GM19238 (cell line): ENCODE measurements at regions not wholly inside any gene's neighbourhood (a gene's known extent, or its start where the extent isn't known, plus 50 kb on each side); places are given as distances from the start of the nearest gene placed in this dataset.
A peak's percentile ranks its signal among the peaks of the same experiment; 100 is the strongest.

Experiments
- DNase-seq: peaks from one replicate; pipeline ENCODE4 v3.0.0; 2011; ENCODE audit warnings: low spot score; ENCODE audit not compliant: insufficient read length

DNA sequence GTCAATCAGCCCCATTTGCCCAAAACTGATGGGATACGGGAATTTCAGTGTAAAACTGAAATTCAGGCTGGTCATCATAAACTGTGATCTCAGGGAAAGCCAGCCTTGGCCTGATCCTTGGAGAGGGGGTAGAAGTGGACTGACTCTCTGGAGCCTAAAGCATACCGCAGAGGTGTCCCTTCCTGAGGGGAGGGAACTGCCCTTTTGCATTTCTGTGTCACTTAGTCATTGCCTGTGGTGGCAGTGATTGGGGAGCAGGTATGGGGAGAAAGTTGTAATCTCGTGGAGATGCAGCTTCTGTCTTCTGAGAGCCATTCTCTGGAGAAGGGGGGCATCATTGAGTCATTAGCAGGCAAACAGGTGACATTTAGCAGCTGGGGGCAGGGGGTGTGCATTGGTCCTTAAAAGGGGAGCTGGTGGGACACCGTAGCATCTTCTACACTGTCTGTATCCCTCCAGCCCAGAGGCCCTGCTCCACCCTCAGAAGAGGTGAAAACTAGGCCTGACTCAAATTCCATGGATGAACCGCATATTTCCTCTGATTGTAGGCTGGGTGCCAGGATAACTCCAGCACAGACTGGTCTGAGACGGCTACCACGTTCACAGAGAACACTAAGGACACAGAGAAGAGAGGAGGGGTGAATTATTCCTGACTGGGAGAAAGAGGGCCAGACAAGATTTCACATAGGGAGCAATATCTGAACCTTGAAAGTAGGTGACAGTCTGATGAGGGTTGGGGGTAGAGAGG is 143.3 kb downstream of the SEC61B start:
- no peak for DNase-seq

DNA sequence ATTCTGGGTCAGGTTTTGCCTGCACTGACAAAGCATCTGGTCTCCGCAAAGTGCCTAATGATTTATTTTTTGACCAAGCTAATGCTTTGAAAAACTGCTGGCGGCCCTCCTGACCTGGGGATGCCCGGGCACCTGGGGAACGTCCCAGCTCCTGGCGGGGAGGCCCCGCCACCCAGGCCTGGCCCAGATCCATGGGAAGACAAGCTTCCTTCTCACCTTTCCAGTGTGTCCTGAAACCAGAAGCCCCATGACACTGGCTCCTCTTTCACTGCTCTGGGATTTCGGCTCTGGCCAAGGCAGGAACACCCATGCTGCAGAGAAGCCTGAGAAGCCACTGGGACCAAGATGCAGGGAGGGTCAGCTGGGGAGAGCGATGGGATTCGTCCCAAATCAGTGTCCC is 144.1 kb downstream of the SEC61B start:
- DNase-seq = no peak

DNA sequence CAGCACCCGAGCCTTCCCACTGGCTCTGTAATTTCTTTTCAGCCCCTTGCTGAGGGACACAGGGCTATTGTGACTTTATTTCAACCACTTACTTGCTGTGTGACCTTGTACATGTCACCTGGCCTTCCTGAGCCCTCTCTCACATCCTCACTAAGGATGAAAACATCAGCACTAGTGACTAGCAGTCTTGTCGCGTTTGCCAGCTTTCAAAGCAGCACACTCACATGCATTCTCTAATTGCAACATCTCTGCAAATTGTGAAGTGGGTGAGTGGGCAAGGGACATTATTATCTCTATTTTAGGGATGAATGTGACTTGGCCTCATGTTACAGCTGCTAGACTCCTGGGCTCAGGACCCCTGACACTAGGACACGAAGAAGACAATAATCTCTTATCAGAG is 144.5 kb downstream of the SEC61B start:
- DNase-seq = no peak

DNA sequence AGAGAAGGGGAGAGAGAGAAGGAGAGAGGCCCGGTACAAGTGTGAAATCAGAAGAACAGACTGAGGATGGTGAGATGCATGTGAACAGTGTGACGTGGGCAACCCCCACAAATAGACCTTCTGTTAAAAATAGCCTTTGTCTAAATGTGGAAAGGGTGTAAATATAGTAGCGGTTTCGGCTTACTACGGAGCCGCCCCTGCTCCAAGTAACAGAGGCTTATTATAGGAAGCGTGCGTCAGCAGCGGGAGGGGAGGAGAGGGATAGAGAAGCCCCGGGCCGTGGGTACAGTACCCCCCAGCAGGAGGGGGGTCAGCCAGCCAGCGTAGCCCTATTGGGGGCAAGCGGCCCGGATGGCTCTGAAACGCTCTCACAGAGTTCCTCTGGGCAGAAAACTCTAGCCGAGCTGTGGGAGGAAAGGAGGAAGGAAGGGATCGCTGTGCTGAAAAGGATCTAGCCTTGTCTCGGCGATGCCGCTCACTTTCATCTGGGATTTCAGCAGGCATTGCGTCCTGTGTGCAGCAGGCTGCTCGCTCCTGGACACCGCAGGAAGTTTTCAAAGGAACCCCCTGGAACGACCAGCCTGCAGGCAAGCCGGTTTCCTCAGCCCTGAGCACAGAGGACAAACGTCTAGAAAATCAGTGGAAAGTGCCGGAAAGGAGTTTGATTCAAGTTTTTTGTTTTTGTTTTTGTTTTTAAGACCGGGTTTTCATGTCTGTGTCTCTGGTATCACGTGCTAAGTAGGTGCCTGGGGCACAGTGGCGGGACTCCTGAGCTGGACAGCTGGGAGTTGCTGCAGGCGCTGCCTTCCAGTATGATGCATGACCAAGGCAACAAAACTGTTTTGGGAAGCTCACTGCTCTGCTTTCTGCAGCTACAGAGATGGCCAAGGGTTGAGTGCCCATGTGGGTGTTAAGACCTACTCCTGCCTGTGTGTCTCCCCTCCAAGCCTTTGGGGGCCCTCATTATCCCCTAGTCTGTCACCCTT is 146.6 kb downstream of the SEC61B start:
- peak; percentile 14 for DNase-seq

DNA sequence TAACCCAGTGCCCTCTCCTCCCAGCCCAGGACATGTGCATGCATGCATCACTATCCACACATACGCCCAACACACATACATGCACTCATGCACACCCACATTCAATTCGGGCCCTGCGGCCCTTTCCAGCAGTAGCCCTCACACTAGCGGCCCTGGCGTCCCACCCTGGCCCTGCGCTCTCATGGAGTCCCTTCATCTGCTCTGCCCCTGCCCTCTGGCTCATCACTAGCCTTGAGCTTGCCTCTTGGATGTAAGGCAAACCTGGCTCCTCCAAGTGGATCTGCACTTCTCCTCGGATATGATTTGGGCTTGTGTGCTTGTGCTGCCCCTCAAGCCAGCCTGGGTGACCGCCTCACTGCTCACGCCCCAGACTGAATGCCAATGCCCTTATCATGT is 147.2 kb downstream of the SEC61B start:
- no peak for DNase-seq

DNA sequence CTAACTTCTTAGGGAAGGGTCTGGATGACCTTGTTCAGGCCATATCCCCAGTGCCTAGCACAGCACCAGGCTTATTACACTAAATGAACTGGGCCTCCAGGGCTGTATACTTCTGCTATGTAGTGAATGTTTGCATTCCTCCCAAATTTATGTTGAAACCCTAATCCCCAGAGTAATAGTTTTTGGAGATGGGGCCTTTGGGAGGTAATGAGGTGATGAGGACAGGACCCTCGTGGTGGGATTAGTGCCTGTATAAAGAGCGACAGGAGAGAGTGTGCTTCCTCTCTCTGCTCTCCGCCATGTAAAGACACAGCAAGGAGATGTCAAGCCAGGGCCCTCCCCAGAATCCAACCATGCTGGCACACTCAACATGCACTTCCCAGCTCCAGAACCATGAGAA is 148.3 kb downstream of the SEC61B start:
- DNase-seq = no peak

DNA sequence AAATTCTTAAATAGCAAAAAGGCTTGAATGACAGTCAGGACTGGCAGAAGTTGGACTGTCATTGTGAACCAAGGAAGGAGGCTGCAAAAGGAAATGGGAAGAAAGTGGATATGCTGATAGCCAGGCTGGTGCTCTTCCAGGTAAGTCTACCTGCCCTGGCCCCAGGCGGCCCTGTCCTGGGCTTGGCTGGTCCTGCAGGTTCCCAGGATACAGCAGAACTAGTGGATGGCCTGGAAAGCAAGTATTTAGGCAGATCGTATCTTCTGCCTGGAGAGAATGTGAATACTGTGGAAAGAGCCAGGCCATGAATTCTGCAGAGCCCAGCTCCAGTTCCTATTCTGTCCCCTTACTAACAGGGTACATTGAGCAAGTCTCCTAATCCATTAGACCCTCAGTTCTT is 149.3 kb downstream of the SEC61B start:
- DNase-seq = no peak

DNA sequence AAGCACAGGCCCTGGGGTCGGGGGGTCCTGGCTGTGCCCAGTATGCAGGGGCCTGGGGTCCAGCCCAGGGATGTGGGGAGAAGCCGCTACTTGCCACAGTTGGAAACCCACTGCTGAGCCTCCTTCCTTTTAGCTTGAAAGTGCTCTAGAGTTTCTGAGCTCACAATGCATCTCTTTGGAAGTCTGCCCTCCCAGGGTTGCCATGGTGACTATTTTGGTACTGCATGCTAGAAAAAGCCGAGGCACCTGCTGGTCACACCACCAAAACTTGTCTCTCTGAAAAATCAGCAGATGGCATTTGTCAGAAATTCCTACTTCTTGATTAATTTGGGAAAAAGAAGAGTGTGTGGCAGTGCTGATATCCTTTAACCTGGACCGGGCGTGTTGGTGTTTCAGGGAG is 151.8 kb downstream of the SEC61B start:
- no peak for DNase-seq

DNA sequence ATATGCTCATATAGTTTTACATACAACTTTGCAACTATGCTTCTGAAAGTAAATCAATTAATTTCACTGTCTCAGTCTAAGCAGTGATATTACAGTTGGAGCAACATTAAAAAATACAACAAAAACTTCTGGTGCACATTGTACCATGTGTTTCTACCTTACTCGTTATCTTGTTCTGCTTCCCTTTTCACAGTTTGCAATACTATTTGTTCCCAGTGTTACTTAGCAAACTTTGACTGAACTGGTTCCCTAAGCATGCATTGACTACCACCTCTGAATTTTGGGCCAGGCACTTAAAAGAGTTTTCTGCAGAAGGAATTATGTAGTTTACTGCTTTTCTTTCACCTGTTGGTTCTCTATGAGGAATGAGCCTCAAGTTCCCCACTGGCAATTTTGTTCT is 152.7 kb downstream of the SEC61B start:
- DNase-seq = no peak

DNA sequence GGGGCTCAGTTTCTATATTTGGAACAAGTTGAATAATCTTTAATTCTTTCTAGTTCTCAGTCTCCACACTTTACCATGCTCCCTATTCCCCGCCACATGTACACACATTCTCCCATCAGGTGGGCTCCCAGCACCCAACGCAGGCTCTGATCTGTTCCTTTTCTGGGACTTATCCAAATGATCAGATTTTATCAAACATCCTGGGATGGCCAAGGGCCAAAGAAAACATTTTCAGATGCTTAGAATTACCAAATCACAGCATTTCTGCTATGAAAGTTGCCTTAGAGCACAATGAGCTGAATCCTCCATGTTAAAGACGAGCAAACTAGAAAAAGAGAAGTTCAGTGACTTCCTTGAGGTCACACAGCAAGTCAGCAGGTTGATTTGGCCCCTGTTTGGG is 153.4 kb downstream of the SEC61B start:
- no peak for DNase-seq

DNA sequence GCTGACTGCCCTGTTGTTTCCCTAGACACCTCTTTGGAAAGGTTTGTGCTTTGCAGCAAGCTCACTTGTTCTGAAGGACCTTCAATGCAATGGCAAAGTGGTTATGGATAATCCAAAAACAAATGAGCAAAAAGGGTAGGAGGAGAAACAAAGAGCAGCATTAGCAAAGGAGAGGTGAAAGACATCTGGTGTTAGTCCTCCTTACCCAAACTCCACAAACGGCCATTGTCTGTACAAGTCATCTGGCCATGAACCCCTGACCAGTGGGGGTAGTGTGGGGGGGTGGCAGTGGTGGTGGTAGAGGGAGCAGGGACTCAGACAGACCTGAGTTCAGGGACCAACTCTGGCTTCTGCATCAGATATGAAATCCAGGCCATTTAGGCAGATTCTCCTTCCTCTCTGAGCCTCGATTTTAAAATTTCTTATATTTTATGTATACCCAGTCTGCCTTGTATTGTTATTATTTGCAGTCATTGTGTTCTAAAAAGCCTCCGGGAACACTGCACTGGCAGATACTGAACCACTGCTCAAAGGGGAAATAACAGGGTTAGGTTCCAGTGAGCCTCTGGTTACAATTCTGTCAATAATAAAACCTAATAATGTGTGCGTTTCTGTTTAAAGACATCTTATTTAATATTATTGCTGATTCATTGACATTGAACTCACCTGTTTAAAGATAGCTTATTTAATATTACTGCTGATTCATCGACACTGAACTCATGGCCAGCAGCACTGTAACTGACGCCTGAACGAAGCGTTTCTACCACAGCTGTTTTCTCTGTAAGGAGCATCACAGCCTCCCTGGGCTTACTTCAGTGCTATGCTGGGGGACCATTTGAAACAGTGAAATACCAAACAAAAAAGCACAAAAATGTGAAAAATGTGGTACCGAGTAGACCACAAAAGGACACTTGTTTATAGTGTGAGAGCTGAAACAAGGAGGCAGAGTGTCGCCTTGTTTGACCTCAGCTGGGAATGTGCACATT is 156.0 kb downstream of the SEC61B start:
- no peak for DNase-seq

DNA sequence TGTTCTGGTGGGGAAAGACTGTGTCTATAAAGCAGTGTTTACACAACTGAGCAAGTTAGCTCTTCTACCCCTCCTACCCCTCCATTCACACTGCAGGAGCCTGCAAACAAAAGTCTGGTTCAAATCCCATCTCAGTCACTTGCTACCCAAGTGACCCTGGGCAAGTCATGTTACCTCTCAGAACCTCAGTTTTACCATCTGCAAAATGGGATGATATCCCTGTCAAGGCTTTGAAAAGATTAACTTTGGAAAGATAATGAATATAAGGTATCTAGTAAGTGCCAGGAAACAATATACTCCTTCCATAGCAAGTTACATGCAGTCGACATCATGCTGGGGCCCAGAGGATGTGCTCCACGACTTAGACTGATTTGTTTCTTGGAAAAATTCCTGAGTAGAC is 161.5 kb downstream of the SEC61B start:
- no peak for DNase-seq

DNA sequence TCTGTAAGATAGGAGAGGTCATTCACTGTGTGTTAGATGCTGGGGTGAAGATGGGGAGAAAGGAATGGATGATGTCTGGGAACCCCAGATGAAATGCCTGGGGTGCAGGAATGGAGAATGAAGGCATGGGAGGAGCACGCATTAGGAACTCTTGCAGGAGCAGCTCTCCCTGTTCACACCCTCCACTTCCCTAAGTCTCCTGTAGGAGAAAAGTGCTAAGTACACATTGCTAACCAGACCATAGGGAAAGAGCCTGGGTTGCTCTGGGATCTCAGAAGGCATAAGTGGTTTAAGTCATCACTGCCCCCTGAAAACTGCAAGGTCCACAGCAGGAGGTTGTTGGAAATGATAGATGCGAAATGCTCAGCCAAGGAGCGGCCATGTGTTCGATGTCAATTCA is 163.1 kb downstream of the SEC61B start:
- DNase-seq = no peak

DNA sequence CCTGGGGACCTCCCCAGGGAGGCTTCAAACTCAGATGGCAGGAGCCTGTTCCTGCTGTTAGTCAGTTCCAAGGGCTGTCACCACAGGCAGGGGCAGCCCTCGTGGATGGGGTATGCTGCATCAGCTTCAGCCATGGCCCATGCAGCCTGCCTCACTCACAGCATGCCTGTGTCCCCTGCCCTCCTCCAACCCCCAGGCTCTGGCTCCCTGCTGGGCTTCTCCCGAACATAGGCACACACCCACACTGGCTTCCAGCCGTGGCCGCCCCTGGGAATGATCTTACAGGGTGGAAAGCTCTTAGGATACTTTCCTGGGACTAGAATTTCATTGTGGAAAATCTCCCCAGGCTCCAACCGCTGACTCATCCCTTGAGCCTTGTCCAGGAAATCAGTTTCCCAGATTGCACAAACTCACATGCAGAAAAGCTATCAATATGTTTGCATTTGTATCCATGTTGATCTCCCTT is 163.8 kb downstream of the SEC61B start:
- DNase-seq = no peak

DNA sequence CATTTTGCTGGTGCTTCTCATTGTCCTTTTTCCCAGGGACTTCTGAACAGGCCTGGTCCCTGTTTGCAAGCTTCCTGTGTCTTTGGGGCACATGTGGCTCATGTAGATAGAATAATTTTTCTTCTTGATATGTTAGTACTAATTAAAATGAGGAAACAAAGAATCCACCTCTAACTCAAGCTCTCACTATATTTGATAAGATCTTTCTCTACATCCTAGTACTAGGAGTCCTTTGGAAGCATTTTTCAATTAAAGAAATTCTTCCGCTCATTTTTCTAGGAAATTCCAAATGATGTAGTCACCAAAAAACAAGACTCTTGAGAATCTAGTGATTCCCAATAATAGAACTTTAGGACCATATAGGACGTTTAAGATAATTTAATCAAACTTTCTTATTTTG is 165.3 kb downstream of the SEC61B start:
- DNase-seq = no peak

DNA sequence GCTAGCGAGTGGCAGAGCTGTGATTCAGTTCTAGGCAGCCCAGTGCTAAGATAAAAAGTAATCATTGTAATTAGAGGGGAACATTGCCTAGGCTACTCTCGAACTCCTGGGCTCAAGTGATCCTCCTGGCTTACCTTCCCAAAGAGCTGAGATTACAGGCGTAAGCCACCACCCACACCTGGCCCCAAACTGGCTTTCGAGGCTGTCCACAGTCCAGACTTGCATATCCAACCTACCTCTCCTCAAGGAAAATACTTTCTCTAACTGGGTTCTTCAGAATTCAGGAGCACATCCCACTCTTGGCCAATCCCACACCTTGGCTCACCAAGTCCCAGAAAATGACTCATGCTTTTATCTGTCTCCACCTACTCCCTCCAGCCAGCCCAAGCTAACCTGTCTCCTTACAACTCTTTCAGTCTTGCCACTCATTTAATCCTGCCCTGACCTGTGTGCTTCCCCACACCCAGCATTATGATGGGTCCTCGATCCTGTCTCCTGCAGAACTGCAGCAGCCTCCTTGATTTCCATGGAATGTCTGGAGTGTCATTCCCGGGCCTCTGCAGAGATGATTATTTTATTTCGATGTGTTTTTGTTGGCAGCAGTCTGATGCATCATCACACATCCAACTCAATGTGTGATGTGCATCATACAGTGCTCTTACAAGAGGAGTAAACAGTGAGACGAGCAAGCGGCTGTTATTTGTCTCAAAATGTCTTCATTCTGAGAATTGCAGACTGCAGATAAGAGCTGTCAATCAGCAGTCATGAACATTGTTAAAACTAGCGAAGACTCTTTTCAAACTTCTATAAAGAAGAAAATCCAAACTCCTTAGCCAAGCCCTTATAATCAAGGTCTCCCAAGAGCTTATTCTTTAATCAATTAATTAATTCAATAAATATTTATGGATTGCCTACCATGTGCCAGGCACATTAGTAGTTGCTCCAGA is 167.3 kb downstream of the SEC61B start:
- DNase-seq = no peak

DNA sequence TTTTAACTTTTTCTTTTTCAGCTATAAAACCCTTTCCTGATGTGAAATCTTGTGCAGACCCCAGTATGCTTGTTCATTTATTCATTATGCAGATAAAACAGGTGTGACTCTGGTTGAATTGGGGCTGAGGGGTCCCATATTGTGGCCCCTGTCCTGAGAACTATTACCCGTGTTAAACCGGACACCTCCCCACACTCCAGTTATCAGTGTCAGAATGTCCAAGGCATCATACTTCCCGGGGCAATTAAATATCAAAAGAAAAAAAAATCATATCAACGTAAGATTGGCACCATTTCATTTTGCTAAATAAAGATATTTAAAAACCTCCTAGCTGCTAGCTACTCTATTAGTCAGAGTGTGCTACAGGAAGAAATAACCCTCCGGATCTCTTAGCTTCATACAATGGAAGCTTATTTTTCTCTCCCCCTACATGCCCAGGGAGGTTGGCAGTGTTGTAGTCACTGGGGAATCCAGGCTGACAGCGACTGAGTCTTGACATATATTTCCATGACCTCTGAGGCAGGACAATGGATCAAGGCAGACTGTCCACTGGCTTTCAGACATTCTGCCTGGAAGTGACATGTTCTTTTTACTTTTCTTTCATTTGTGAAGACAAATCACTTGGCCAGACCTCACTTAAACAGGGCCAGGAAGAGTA is 170.0 kb downstream of the SEC61B start:
- no peak for DNase-seq

DNA sequence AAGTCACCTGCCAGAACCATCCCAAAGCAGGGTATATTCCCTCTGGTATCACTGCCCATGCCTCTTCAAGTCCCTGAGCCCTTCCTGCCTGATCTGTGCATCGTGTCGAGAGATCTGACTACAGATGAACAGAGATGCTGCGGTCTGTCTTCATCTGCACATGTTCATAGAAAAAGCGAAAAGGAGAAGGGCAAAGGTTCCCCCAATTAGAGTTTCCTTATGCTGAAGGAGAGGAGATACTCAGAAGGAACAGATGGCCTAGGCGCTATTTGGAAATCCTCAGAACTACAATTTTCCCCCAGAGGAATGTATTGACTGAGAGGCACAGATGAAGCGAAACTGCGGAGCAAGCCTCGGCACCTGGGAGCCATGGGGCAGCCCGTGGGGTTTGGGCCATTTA is 170.9 kb downstream of the SEC61B start:
- no peak for DNase-seq

DNA sequence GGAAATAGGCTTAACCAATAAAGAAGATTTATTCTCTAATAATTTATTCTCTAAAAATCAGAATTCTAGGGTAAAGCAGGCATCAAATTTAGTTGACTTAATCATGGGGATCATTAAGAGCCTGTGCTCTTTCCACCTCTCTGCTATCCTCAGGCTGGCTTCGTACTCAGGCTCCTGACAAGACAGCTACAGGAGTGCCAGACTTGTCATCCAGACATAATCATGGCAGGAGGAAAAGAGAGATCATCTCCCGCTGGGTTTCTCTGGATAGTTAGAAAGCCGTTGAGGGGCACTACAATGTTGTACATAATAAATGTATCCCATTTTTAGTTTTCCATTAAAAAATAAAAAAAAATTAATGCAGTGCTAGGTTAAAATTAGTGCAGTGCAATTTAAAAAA is 171.9 kb downstream of the SEC61B start:
- DNase-seq = no peak

DNA sequence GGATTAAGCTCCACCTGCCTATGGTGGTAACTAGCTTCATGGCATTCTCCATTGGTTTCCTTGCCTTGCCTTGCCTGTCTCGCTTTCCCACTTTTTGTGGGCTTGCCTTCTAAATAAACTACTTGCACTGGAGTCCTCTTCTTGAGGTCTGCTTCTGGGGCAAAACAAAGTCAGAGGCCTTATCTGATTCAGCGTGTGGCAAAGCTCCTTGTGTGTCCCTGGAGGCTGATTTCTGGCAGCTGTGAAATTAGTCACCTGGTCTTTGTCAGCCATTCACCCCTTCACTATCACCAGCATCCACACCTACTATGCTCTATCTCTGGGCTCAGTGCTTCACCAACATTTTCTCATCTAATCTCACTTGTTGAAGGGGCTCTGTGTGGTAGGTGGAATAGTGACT is 176.2 kb downstream of the SEC61B start:
- DNase-seq = no peak
